ENCODE measurements at regions not wholly inside any gene's neighbourhood (a gene's known extent, or its start where the extent isn't known, plus 50 kb on each side); places are given as distances from the start of the nearest gene placed in this dataset.

- Histone ChIP-seq H2BK20ac (ENCODE audit: low read length) (peak overlapping the region; percentile 55; the same call in 1 of the 2 replicates), H3K79me1 (ENCODE audit: low read depth, low read length) (no peaks in the 10 kb centered on the region), H3K9ac (replicated peaks in 1 of 4; ENCODE audit: extremely low read depth in 1 of 4, low read depth in 3 of 4, low read length in 3 of 4) (no peak overlapping the region), H3K79me2 (ENCODE audit: control insufficient read depth in 1 of 2, insufficient read depth in 2 of 2, low read length in 2 of 2) (no peaks in the 10 kb centered on the region), H3K18ac (ENCODE audit: extremely low read depth, low read length) (peak overlapping the region; percentile 64; the same call in 1 of the 2 replicates), H4K8ac (ENCODE audit: extremely low read depth, insufficient read depth, low read length) (no peak overlapping the region), H2BK120ac (replicated peaks; ENCODE audit: low read depth, low read length) (no peak overlapping the region), H2AK5ac (ENCODE audit: low read depth, low read length) (no peak overlapping the region), H3K27me3 (replicated peaks in 1 of 4; ENCODE audit: control insufficient read depth in 3 of 4, extremely low read depth in 1 of 4, insufficient read depth in 3 of 4, low read length in 3 of 4) (peaks cover 0 to 12% (median 6%) of the 10 kb centered on the region in 4 experiments; a peak in 3 of 7 replicates), H4K20me1 (replicated peaks in 1 of 2; ENCODE audit: control insufficient read depth in 1 of 2, insufficient read depth in 2 of 2, low read length in 2 of 2) (no peaks in the 10 kb centered on the region), H2BK15ac (ENCODE audit: low read length) (no peak overlapping the region), H3K23ac (ENCODE audit: insufficient read length) (no peak overlapping the region), H3K9me3 (ENCODE audit: insufficient read depth in 2 of 2, low read depth in 1 of 2, low read length in 1 of 2) (no peaks in the 10 kb centered on the region), H3K14ac (ENCODE audit: insufficient read length) (no peak overlapping the region), H3K27ac (ENCODE audit: low read depth, low read length) (no peak overlapping the region), H2AFZ (ENCODE audit: low read length) (peak overlapping the region; percentile 75; the same call in 1 of the 2 replicates), H3K4ac (replicated peaks; ENCODE audit: insufficient read length, low read depth, low read length) (no peak overlapping the region), H2BK12ac (ENCODE audit: low read depth, low read length) (no peak overlapping the region; the same call in 1 of the 2 replicates), H3K4me2 (ENCODE audit: insufficient read depth in 1 of 2, low read depth in 2 of 2, low read length in 2 of 2) (peak overlapping the region; percentile 8 to 84), H3K56ac (replicated peaks; ENCODE audit: insufficient read length, low read depth, low read length) (peak overlapping the region; percentile 17), H2BK5ac (ENCODE audit: low read depth, low read length) (no peak overlapping the region), H3K4me1 (replicated peaks in 1 of 4; ENCODE audit: control insufficient read depth in 3 of 4, insufficient read depth in 4 of 4, low read length in 3 of 4) (peaks cover 0 to 6% (median 2%) of the 10 kb centered on the region in 4 experiments; a peak in 2 of 7 replicates), H3K4me3 (ENCODE audit: extremely low read depth in 1 of 4, insufficient read depth in 2 of 4, low read depth in 3 of 4, low read length in 4 of 4) (peak overlapping the region; percentile 31 to 83 (median 54); a peak in 7 of 8 replicates), H3K23me2 (ENCODE audit: low read depth, low read length) (no peaks in the 10 kb centered on the region; the same call in 1 of the 2 replicates), H3K36me3 (ENCODE audit: control insufficient read depth in 2 of 4, insufficient read depth in 4 of 4, low read length in 3 of 4) (no peaks in the 10 kb centered on the region), H4K5ac (ENCODE audit: insufficient read length, low read depth, low read length) (no peak overlapping the region), H4K91ac (replicated peaks; ENCODE audit: insufficient read length, low read length) (no peak overlapping the region)
- 6% methylated on average over 16 of the region's 18 CpGs; no CpG with 5 or more reads in 1 of the 2 experiments for WGBS, 2 experiments (ENCODE audit: extremely low coverage in 1 of 2, insufficient coverage in 1 of 2, insufficient read length in 1 of 2, insufficient replicate concordance in 2 of 2, low coverage in 1 of 2, low lambda C conversion rate in 2 of 2, missing lambda C conversion rate in 1 of 2)
- DNase-seq (ENCODE audit: low read depth in 1 of 2, low spot score in 2 of 2) (peak; percentile 51 to 94), FAIRE-seq (peak; percentile 42)
- ChIA-PET CTCF (ENCODE audit: partially characterized antibody) (interaction anchor here (0.6 to 6.1 kb wide), 28 partner anchors 10 to 1010 kb away, joined by 3 to 35 read pairs (median 4); partner anchors contain the start of gene ZEB1), POLR2A (ENCODE audit: partially characterized antibody) (interaction anchor here (0.6 to 2.2 kb wide), 7 partner anchors 27 to 398 kb away, joined by 3 to 9 read pairs (median 3); partner anchors contain the start of gene ZNF438)
- TF ChIP-seq CTCF (IDR thresholded peaks at IDR 0.05; ENCODE audit: control extremely low read depth in 1 of 3, insufficient read depth in 1 of 3, low read depth in 1 of 3, low read length in 3 of 3), result peak; percentile 83 to 93 (median 92)
- TF ChIP-seq ASH2L (IDR thresholded peaks at IDR 0.05; ENCODE audit: low read length), result peak; percentile 88
- peak; percentile 31; the same call in 1 of the 2 replicates for TF ChIP-seq SUZ12 (IDR thresholded peaks at IDR 0.05; ENCODE audit: low read length)
- TF ChIP-seq E2F6 (IDR thresholded peaks at IDR 0.05), result no peak
- TF ChIP-seq CBX8 (IDR thresholded peaks at IDR 0.05; ENCODE audit: borderline replicate concordance, low read depth, low read length), result no peak
- no peak for TF ChIP-seq CEBPB (IDR thresholded peaks at IDR 0.05; ENCODE audit: low read depth, low read length)
- TF ChIP-seq RAD21 (IDR thresholded peaks at IDR 0.05 in 1 of 2, conservative IDR thresholded peaks at IDR 0.05 in 1 of 2; ENCODE audit: low read depth in 2 of 2, low read length in 2 of 2), result peak; percentile 92 to 95
- TF ChIP-seq KDM1A (IDR thresholded peaks at IDR 0.05; ENCODE audit: borderline replicate concordance, low read length), result peak; percentile 52; the same call in 1 of the 2 replicates
Measured at GRCh38 chr10:30783939-30784501, 154.5 kb upstream of the LYZL2 start.

Measured in H1 (cell line).